ENCODE measurements at regions not wholly inside any gene's neighbourhood (a gene's known extent, or its start where the extent isn't known, plus 50 kb on each side); places are given as distances from the start of the nearest gene placed in this dataset.

DNA sequence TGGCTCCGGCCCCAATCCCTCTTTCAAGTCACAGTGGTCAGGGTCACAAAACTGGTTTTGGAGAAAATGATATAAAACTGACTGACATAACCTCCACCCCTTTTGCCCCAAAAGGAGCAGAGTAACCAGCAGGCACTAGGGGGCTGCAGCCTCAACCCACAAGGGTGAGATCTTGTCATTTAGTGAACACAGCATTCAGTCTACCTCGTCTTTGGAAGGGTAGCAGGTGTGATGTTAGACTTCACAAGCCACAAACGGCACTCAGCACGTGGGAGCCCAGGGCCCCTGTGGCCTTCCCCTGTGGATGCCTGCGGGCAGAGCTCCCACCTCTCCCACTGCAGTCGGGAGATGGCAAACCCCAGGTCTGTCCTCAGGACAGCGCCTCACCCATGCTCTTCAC, 372.1 kb upstream of the MYT1L start:
- no peak for DNase-seq (ENCODE audit: low spot score)
- TF ChIP-seq, protein P1, sequence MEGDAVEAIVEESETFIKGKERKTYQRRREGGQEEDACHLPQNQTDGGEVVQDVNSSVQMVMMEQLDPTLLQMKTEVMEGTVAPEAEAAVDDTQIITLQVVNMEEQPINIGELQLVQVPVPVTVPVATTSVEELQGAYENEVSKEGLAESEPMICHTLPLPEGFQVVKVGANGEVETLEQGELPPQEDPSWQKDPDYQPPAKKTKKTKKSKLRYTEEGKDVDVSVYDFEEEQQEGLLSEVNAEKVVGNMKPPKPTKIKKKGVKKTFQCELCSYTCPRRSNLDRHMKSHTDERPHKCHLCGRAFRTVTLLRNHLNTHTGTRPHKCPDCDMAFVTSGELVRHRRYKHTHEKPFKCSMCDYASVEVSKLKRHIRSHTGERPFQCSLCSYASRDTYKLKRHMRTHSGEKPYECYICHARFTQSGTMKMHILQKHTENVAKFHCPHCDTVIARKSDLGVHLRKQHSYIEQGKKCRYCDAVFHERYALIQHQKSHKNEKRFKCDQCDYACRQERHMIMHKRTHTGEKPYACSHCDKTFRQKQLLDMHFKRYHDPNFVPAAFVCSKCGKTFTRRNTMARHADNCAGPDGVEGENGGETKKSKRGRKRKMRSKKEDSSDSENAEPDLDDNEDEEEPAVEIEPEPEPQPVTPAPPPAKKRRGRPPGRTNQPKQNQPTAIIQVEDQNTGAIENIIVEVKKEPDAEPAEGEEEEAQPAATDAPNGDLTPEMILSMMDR (IDR thresholded peaks at IDR 0.05), result no peak
- ATAC-seq (ENCODE audit: low FRiP score), result no peak

- ATAC-seq (ENCODE audit: low FRiP score) (no peak), DNase-seq (ENCODE audit: low spot score) (no peak)
- TF ChIP-seq, protein P1 (IDR thresholded peaks at IDR 0.05), result no peak
Measured at GRCh38 chr2:2702385-2702784, 371.3 kb upstream of the MYT1L start.

GRCh38 chr2:2701813-2702212, 370.7 kb upstream of the MYT1L start:
- TF ChIP-seq, protein P1 (IDR thresholded peaks at IDR 0.05), result no peak
- DNase-seq (ENCODE audit: low spot score), result no peak
- no peak for ATAC-seq (ENCODE audit: low FRiP score)

DNA sequence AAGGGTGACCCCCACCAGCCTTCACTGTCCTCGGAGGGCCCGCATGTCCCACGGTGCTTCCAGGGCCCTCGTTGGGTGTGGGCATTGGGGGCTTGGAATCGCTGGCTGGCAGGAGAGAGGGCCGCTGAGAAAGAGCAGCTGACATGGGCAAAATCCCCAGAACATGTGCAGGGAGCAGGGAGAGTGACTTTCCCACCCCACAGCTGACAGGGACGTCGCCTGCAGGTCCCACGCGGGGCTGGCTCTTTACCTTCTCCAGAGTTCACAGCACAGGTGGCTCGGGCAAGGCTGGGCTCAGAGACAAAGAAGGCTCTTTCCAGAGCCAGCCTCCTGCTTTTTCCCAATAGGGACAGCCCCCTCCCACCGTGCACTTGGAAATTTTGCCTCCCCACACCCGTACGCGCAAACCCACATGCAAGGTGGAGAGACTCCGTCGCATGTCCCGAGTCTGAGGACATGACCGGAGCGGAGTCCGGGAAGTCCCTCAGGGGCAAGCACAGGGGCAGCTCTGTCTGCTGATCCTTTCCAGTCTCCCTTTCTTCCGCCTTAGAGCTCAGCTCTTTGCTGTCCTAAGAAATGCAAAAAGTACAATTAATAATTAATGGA, 370.2 kb upstream of the MYT1L start:
- DNase-seq (ENCODE audit: low spot score) (no peak), ATAC-seq (ENCODE audit: low FRiP score) (no peak)
- TF ChIP-seq, protein P1 (IDR thresholded peaks at IDR 0.05), result no peak

DNA sequence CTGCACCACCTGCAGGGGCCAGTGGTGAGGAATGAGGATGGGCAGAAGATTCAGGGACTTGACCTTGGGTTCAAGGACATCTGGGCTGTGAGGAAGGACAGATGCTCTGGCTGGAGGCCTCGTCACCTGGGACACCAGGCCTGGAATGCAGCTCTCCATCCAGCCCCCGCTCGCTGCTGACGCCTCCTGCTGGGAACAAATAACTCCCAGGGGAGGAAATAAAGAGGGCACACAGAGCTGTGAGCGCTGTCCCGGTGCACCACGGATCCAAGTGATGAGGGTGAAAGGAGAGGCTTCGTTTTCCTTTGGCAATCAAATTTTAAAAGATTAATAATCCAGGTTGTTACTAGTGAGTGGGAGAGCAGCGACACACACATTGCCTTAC, 368.0 kb upstream of the MYT1L start:
- ATAC-seq (ENCODE audit: low FRiP score), result no peak
- TF ChIP-seq, protein P1 (IDR thresholded peaks at IDR 0.05), result no peak
- no peak for DNase-seq (ENCODE audit: low spot score)

- DNase-seq (ENCODE audit: low spot score), result no peak
- no peak for ATAC-seq (ENCODE audit: low FRiP score)
- TF ChIP-seq, protein P1 (IDR thresholded peaks at IDR 0.05), result no peak
Measured at GRCh38 chr2:2698182-2699120, 367.4 kb upstream of the MYT1L start.
